ENCODE measurements at regions not wholly inside any gene's neighbourhood (a gene's known extent, or its start where the extent isn't known, plus 50 kb on each side); places are given as distances from the start of the nearest gene placed in this dataset.

GRCh38 chr2:196315388-196316049 is 144.1 kb upstream of the STK17B start:
- no peak for DNase-seq (ENCODE audit: low read depth, low spot score)

GRCh38 chr2:196316050-196316430 is 144.7 kb upstream of the STK17B start:
- DNase-seq (ENCODE audit: low read depth, low spot score), result no peak

GRCh38 chr2:196318517-196319377 is 147.4 kb upstream of the STK17B start:
- DNase-seq (ENCODE audit: low read depth, low spot score), result no peak

GRCh38 chr2:196322973-196323810 is 151.8 kb upstream of the STK17B start:
- DNase-seq (ENCODE audit: low read depth, low spot score), result no peak

- no peak for DNase-seq (ENCODE audit: low read depth, low spot score)
Observed at GRCh38 chr2:196324211-196324610, 152.8 kb upstream of the STK17B start.

GRCh38 chr2:196328088-196328680 is 156.8 kb upstream of the STK17B start:
- DNase-seq (ENCODE audit: low read depth, low spot score), result no peak

- no peak for DNase-seq (ENCODE audit: low read depth, low spot score)
Observed at GRCh38 chr2:196329959-196330358, 158.6 kb upstream of the STK17B start.

- no peak for DNase-seq (ENCODE audit: low read depth, low spot score)
Observed at GRCh38 chr2:196330645-196331044, 159.3 kb upstream of the STK17B start.

GRCh38 chr2:196331143-196331542 is 159.8 kb upstream of the STK17B start:
- DNase-seq (ENCODE audit: low read depth, low spot score), result no peak

GRCh38 chr2:196331851-196332250 is 160.5 kb upstream of the STK17B start:
- DNase-seq (ENCODE audit: low read depth, low spot score), result no peak

GRCh38 chr2:196333397-196333796 is 162.0 kb upstream of the STK17B start:
- no peak for DNase-seq (ENCODE audit: low read depth, low spot score)

- DNase-seq (ENCODE audit: low read depth, low spot score), result no peak
Observed at GRCh38 chr2:196334710-196335109, 163.3 kb upstream of the STK17B start.

- no peak for DNase-seq (ENCODE audit: low read depth, low spot score)
Observed at GRCh38 chr2:196335221-196335634, 163.8 kb upstream of the STK17B start.

GRCh38 chr2:196336207-196336606 is 164.8 kb upstream of the STK17B start:
- no peak for DNase-seq (ENCODE audit: low read depth, low spot score)

GRCh38 chr2:196336715-196337114 is 165.3 kb upstream of the STK17B start:
- DNase-seq (ENCODE audit: low read depth, low spot score), result no peak

- DNase-seq (ENCODE audit: low read depth, low spot score), result no peak
Observed at GRCh38 chr2:196337208-196337953, 166.0 kb upstream of the STK17B start.

- no peak for DNase-seq (ENCODE audit: low read depth, low spot score)
Observed at GRCh38 chr2:196338440-196338839, 167.1 kb upstream of the STK17B start.

- DNase-seq (ENCODE audit: low read depth, low spot score), result no peak
Observed at GRCh38 chr2:196341277-196341841, 170.0 kb upstream of the STK17B start.

- no peak for DNase-seq (ENCODE audit: low read depth, low spot score)
Observed at GRCh38 chr2:196344397-196344796, 173.0 kb upstream of the STK17B start.

- no peak for DNase-seq (ENCODE audit: low read depth, low spot score)
Observed at GRCh38 chr2:196353717-196354116, 182.3 kb upstream of the STK17B start.

- DNase-seq (ENCODE audit: low read depth, low spot score), result no peak
Observed at GRCh38 chr2:196354186-196354585, 182.8 kb upstream of the STK17B start.

All from brain pericyte (primary cell).